CD14-positive monocyte (primary cell): ENCODE measurements at regions not wholly inside any gene's neighbourhood (a gene's known extent, or its start where the extent isn't known, plus 50 kb on each side); places are given as distances from the start of the nearest gene placed in this dataset.

Experiments
- DNase-seq, 3 donors: peaks; one replicate each; pipeline ENCODE4 v3.0.0-alpha.2; 2011 to 2022
- H2AFZ ChIP-seq: 2 replicates; pipeline ENCODE4 v1.6.0; 2012; ENCODE audit warnings: mild to moderate bottlenecking, low read depth, low read length, inconsistent platforms; ENCODE audit not compliant: insufficient read depth, poor library complexity, severe bottlenecking
- H3K27ac ChIP-seq, 2 donors: 1 replicate in 1 of 2; 2 replicates in 1 of 2; pipeline ENCODE4 v1.5.1; 2012 to 2013; ENCODE audit warnings: low read length in 2 of 2, control low read depth in 1 of 2, inconsistent platforms in 1 of 2, low read depth in 1 of 2, mild to moderate bottlenecking in 1 of 2
- H3K27me3 ChIP-seq, 2 donors: one replicate each; pipeline versions ENCODE4 v1.6.0 to v1.6.1; 2011 to 2013; ENCODE audit warnings: low read length in 2 of 2; ENCODE audit not compliant: control insufficient read depth in 2 of 2, insufficient read depth in 2 of 2
- H3K36me3 ChIP-seq, 2 donors: replicated peaks in 1 of 2; 1 replicate in 1 of 2; 2 replicates in 1 of 2; pipeline versions ENCODE4 v1.5.1 to v1.6.1; 2012 to 2013; ENCODE audit warnings: low read length in 2 of 2, control low read depth in 1 of 2, inconsistent platforms in 1 of 2, mild to moderate bottlenecking in 1 of 2; ENCODE audit not compliant: insufficient read depth in 2 of 2, control insufficient read depth in 1 of 2
- H3K4me1 ChIP-seq, 2 donors: 1 replicate in 1 of 2; 2 replicates in 1 of 2; pipeline versions ENCODE4 v1.5.1 to v1.6.1; 2012 to 2013; ENCODE audit warnings: low read length in 2 of 2, control low read depth in 1 of 2, inconsistent platforms in 1 of 2, mild to moderate bottlenecking in 1 of 2, moderate library complexity in 1 of 2; ENCODE audit not compliant: insufficient read depth in 2 of 2, control insufficient read depth in 1 of 2
- H3K4me2 ChIP-seq: replicated peaks from 2 replicates; pipeline ENCODE3; 2012; ENCODE audit warnings: low read length, moderate library complexity, mild to moderate bottlenecking; ENCODE audit not compliant: poor library complexity, severe bottlenecking; ENCODE audit errors: extremely low read depth
- H3K4me3 ChIP-seq, 3 experiments: fragments of 200-600 bp in 1 of 3; sonication (generic) in 1 of 3; replicated peaks in 1 of 3; 1 replicate in 2 of 3; 2 replicates in 1 of 3; pipeline ENCODE4 v1.5.1; 2011 to 2013; ENCODE audit warnings: low read length in 3 of 3, mild to moderate bottlenecking in 3 of 3, control low read depth in 2 of 3, low read depth in 2 of 3, inconsistent platforms in 1 of 3, moderate library complexity in 1 of 3
- H3K79me2 ChIP-seq: 2 replicates; pipeline ENCODE4 v1.6.0; 2012; ENCODE audit warnings: mild to moderate bottlenecking, control low read depth, inconsistent platforms, low read length, moderate library complexity; ENCODE audit not compliant: insufficient read depth
- H3K9ac ChIP-seq: 2 replicates; pipeline ENCODE4 v1.6.0; 2017; ENCODE audit warnings: low read length, mild to moderate bottlenecking; ENCODE audit not compliant: insufficient read depth, poor library complexity, severe bottlenecking
- H3K9me3 ChIP-seq, 2 donors: replicated peaks in 1 of 2; 1 replicate in 1 of 2; 2 replicates in 1 of 2; pipeline versions ENCODE4 v1.5.1 to v1.6.1; 2012 to 2013; ENCODE audit warnings: low read length in 2 of 2, control low read depth in 1 of 2; ENCODE audit not compliant: control insufficient read depth in 1 of 2, insufficient read depth in 1 of 2
- H4K20me1 ChIP-seq: 2 replicates; pipeline ENCODE4 v1.6.0; 2012; ENCODE audit warnings: mild to moderate bottlenecking, low read length, control low read depth, moderate library complexity; ENCODE audit not compliant: insufficient read depth
- H3K27ac Mint-ChIP-seq, 7 donors: one replicate each; pipeline ENCODE4 v1.8.0; 2020; ENCODE audit warnings: mild to moderate bottlenecking in 7 of 7, mixed read lengths in 7 of 7, moderate library complexity in 6 of 7, inconsistent platforms in 2 of 7
- H3K27me3 Mint-ChIP-seq, 3 donors: one replicate each; pipeline ENCODE4 v1.8.0; 2021 to 2022; ENCODE audit warnings: low read depth in 3 of 3, mild to moderate bottlenecking in 3 of 3, mixed read lengths in 3 of 3, moderate library complexity in 3 of 3, inconsistent platforms in 1 of 3
- H3K36me3 Mint-ChIP-seq, 2 donors: one replicate each; pipeline ENCODE4 v1.8.0; 2020; ENCODE audit warnings: mixed read lengths in 2 of 2, inconsistent platforms in 1 of 2, mild to moderate bottlenecking in 1 of 2
- H3K4me1 Mint-ChIP-seq: one replicate; pipeline ENCODE4 v1.8.0; 2020; ENCODE audit warnings: mild to moderate bottlenecking, mixed read lengths
- H3K4me3 Mint-ChIP-seq, 2 donors: one replicate each; pipeline ENCODE4 v1.8.0; 2020; ENCODE audit warnings: mild to moderate bottlenecking in 2 of 2, mixed read lengths in 2 of 2, moderate library complexity in 1 of 2
- H3K9me3 Mint-ChIP-seq, 7 donors: one replicate each; pipeline ENCODE4 v1.8.0; 2020 to 2022; ENCODE audit warnings: mixed read lengths in 7 of 7, mild to moderate bottlenecking in 6 of 7, moderate library complexity in 6 of 7, inconsistent platforms in 2 of 7
- WGBS: methylation state at CpG from one replicate; pipeline ENCODE4 v1.1.5; 2013; ENCODE audit warnings: missing lambda C conversion rate; ENCODE audit not compliant: insufficient coverage; 5-methylcytosine and 5-hydroxymethylcytosine counted together
- intact Hi-C, 2 donors: fragments of 100-400 bp; cut with micrococcal nuclease; formaldehyde crosslinking; loops; one replicate each; pipeline versions ENCODE4 v1.15.0 to v1.15.1; 2023
- TF ChIP-seq, protein P1 (sequence below): fragments of 200-600 bp; IDR thresholded peaks from one replicate; pipeline ENCODE4 v1.8.0; 2022; ENCODE audit warnings: antibody characterized with exemption, mild to moderate bottlenecking

- Mint-ChIP-seq H3K27ac (peak overlapping the region in 1 of 7 donors; percentile 58), H3K4me1 (peaks cover 21% of the 10 kb centered on the region), H3K27me3 (peaks cover 0 to 11% (median 4%) of the 10 kb centered on the region in 3 donors), H3K9me3 (peaks cover 0 to 2% (median 0%) of the 10 kb centered on the region in 7 donors), H3K4me3 (no peak overlapping the region), H3K36me3 (no peaks in the 10 kb centered on the region)
- no peaks in the 10 kb centered on the region for H3K27me3 ChIP-seq
- no peaks in the 10 kb centered on the region for H3K79me2 ChIP-seq
- no peaks in the 10 kb centered on the region for H4K20me1 ChIP-seq
- H3K27ac ChIP-seq: no peak overlapping the region
- peaks cover 13 to 15% of the 10 kb centered on the region in 2 donors for H3K4me1 ChIP-seq
- H3K4me3 ChIP-seq: no peak overlapping the region
- TF ChIP-seq, protein P1, sequence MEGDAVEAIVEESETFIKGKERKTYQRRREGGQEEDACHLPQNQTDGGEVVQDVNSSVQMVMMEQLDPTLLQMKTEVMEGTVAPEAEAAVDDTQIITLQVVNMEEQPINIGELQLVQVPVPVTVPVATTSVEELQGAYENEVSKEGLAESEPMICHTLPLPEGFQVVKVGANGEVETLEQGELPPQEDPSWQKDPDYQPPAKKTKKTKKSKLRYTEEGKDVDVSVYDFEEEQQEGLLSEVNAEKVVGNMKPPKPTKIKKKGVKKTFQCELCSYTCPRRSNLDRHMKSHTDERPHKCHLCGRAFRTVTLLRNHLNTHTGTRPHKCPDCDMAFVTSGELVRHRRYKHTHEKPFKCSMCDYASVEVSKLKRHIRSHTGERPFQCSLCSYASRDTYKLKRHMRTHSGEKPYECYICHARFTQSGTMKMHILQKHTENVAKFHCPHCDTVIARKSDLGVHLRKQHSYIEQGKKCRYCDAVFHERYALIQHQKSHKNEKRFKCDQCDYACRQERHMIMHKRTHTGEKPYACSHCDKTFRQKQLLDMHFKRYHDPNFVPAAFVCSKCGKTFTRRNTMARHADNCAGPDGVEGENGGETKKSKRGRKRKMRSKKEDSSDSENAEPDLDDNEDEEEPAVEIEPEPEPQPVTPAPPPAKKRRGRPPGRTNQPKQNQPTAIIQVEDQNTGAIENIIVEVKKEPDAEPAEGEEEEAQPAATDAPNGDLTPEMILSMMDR: no peak
- H3K9ac ChIP-seq: no peak overlapping the region
- DNase-seq: no peak
- intact Hi-C loops: no loop called here
- H3K9me3 ChIP-seq: no peaks in the 10 kb centered on the region
- H2AFZ ChIP-seq: no peak overlapping the region
- H3K4me2 ChIP-seq: no peak overlapping the region
- H3K36me3 ChIP-seq: no peaks in the 10 kb centered on the region
- WGBS: 97% methylated on average over 2 of the region's 2 CpGs
Observed at GRCh38 chr4:38226170-38226569, 266.0 kb downstream of the PTTG2 start.

- H3K4me3 ChIP-seq: no peak overlapping the region
- no peaks in the 10 kb centered on the region for H3K79me2 ChIP-seq
- no peaks in the 10 kb centered on the region for H3K36me3 ChIP-seq
- H3K4me3 Mint-ChIP-seq: no peak overlapping the region
- peaks cover 27% of the 10 kb centered on the region for H3K4me1 Mint-ChIP-seq
- TF ChIP-seq, protein P1: no peak
- no peak for DNase-seq
- no peaks in the 10 kb centered on the region for H3K36me3 Mint-ChIP-seq
- H3K9me3 ChIP-seq: peaks cover 0 to 2% of the 10 kb centered on the region in 2 donors
- peaks cover 16 to 20% of the 10 kb centered on the region in 2 donors for H3K4me1 ChIP-seq
- H3K27ac ChIP-seq: no peak overlapping the region
- no peaks in the 10 kb centered on the region for H3K27me3 ChIP-seq
- intact Hi-C loops: no loop called here
- no peak overlapping the region for H3K27ac Mint-ChIP-seq
- H3K27me3 Mint-ChIP-seq: peaks cover 0 to 11% (median 4%) of the 10 kb centered on the region in 3 donors
- no peak overlapping the region for H3K4me2 ChIP-seq
- WGBS: 82% methylated on average over 10 of the region's 10 CpGs
- no peaks in the 10 kb centered on the region for H4K20me1 ChIP-seq
- H3K9me3 Mint-ChIP-seq: peaks cover 0 to 7% (median 0%) of the 10 kb centered on the region in 7 donors
- H2AFZ ChIP-seq: no peak overlapping the region
- no peak overlapping the region for H3K9ac ChIP-seq
Observed at GRCh38 chr4:38230121-38230801, 270.1 kb downstream of the PTTG2 start.
